ENCODE measurements at regions not wholly inside any gene's neighbourhood (a gene's known extent, or its start where the extent isn't known, plus 50 kb on each side); places are given as distances from the start of the nearest gene placed in this dataset.

DNA sequence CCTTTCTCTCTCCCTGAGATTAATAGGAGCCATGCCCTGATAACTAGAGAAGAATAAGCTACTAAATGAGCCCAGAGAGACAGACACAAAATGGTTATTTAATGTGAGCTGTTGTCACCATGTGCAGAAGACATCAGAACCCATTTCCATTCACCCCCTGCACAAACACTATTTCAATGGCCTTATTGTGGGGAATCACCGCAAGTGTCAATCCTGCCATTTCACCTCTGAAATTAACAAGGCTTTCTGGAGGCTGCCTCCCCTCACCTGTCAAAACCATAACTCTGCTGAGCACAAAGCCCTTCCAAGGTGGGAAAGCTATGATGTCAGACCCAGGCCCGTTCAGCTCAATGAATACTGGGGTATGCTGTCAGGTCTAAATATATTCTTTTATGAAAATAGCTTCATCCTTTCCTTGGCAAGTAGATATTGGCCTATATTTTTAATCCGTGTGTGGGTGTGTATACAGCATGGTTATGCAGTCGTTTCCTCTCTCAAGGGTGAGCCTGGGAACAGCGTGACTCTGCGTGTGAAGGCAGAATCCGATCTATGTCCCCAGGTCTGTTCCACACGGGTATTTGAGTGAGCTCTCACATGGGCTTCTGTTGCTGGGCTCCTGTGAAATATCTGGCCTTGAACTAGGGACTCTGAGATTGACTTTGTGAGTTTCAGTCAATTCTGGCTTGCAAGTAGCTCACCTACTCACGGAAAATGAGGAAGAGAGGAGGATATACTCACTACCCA lies 266.3 kb downstream of the FBXW7 start:
- no peak for DNase-seq (ENCODE audit: low read depth)
- no peak overlapping the region for H3K4me3 ChIP-seq (ENCODE audit: low read depth, low read length)
- TF ChIP-seq, protein P1, sequence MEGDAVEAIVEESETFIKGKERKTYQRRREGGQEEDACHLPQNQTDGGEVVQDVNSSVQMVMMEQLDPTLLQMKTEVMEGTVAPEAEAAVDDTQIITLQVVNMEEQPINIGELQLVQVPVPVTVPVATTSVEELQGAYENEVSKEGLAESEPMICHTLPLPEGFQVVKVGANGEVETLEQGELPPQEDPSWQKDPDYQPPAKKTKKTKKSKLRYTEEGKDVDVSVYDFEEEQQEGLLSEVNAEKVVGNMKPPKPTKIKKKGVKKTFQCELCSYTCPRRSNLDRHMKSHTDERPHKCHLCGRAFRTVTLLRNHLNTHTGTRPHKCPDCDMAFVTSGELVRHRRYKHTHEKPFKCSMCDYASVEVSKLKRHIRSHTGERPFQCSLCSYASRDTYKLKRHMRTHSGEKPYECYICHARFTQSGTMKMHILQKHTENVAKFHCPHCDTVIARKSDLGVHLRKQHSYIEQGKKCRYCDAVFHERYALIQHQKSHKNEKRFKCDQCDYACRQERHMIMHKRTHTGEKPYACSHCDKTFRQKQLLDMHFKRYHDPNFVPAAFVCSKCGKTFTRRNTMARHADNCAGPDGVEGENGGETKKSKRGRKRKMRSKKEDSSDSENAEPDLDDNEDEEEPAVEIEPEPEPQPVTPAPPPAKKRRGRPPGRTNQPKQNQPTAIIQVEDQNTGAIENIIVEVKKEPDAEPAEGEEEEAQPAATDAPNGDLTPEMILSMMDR (IDR thresholded peaks at IDR 0.05; ENCODE audit: insufficient read depth, low read depth, low read length, missing control alignments): no peak

DNA sequence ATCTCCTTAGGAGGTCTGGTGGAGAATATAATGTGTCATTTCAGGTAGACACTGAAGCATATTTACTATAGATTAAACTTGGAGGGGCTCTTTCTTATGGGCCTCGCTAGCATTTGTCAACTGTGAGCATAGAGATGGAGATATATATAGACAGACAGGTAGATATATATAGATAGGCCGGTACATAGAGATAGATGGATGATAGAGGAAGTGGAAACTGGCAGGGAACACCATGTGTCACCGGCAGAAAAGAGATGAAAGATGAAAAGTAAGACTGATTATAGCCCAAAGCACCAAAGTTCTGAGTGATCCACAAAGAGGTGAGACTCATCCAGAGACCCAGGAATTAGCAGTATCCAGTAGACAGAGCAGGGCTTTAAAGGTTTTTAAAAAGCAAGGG lies 268.1 kb downstream of the FBXW7 start:
- DNase-seq (ENCODE audit: low read depth): no peak
- H3K4me3 ChIP-seq (ENCODE audit: low read depth, low read length): no peak overlapping the region
- TF ChIP-seq, protein P1 (IDR thresholded peaks at IDR 0.05; ENCODE audit: insufficient read depth, low read depth, low read length, missing control alignments): no peak

DNA sequence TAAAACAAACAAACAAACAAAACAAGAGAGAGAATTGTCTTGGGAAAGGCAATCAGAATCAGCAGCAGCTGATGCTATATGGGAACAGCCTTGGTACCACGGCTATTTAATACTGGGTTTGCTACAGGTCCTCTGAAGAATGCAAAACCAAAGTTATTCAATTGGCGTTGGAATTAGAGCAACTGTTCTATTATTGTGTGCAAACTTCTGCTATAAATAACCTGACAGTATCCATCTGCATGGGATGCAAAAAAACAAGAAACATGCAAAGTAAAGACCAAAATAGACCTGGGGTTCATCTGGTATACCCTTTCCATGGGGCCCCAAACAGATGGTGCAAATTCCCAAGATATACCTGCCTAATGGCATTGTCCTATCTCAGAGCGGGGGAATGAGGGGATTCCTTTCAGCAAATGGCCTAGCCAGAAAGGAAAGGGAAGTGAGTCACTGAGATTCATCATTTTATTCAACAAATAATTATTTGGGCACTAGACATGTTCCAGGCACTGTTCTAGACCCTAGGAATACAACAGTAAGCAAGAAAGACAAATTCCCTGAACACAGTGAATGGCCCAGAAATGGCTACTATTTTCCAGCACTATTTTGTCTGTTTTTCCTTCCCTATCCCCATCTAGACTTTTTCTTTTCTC lies 268.9 kb downstream of the FBXW7 start:
- TF ChIP-seq, protein P1 (IDR thresholded peaks at IDR 0.05; ENCODE audit: insufficient read depth, low read depth, low read length, missing control alignments): no peak
- H3K4me3 ChIP-seq (ENCODE audit: low read depth, low read length): no peak overlapping the region
- DNase-seq (ENCODE audit: low read depth): no peak

DNA sequence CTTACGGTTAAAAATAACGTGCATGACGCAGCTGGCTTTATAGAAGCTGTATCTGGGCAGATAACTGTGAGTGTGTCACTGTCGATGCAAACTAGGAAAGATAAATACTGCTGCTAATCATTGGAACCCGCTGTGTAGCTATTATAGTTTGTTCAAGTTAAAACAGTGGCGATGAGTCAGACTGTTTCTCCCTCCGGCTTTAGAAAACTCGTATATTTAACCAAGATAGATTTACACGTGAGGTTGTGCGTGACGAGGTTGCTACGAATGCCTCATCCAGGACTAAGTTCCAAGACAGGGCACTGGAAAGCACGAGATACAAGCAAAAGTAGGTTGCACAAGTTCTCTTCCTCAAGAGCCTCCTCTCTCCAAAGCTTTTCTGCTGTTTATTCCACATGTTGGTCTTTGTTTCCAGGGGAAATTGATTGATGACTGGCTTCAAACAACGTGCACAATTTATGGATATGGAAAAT lies 270.7 kb downstream of the FBXW7 start:
- TF ChIP-seq, protein P1 (IDR thresholded peaks at IDR 0.05; ENCODE audit: insufficient read depth, low read depth, low read length, missing control alignments): no peak
- DNase-seq (ENCODE audit: low read depth): no peak
- H3K4me3 ChIP-seq (ENCODE audit: low read depth, low read length): no peak overlapping the region

DNA sequence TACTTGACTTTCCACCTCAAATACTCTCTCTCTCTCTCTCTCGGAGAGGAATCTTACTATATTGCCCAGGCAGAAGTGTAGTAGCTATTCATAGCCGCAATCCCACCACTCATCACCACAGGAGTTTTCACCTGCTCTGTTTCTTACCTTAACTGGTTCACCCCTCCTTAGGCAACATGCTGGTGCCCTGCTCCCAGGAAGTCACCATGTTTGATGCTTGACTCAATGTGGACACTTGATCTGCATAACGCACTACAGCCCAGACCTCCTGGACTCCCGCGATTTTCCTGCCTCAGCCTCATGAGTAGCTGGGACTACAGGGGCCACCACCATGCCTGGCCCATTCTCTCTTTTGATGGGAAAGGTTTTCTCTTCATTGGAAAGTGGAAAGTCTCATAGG lies 271.8 kb downstream of the FBXW7 start:
- TF ChIP-seq, protein P1 (IDR thresholded peaks at IDR 0.05; ENCODE audit: insufficient read depth, low read depth, low read length, missing control alignments): no peak
- no peak overlapping the region for H3K4me3 ChIP-seq (ENCODE audit: low read depth, low read length)
- DNase-seq (ENCODE audit: low read depth): no peak

DNA sequence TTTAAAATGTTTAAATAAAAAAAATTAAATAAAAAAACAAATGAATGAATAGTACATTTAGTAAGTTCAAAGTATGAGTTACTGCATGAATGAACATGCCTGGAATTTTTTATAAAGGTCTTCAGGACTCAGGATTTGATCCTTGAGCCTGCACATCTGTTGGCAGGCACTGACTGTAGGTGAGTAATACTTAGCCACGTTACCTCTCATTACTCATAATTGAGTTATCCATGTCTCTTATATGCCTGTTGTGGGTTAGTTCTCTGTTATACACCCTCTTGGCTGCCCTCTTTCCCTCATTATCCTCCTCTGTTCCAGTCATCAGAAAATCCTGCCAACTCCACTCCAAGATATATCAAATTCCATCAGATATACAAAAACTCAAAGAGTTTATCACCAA lies 276.0 kb downstream of the FBXW7 start:
- DNase-seq (ENCODE audit: low read depth): no peak
- TF ChIP-seq, protein P1 (IDR thresholded peaks at IDR 0.05; ENCODE audit: insufficient read depth, low read depth, low read length, missing control alignments): no peak
- H3K4me3 ChIP-seq (ENCODE audit: low read depth, low read length): no peak overlapping the region
